HFFc6 (cell line): ENCODE measurements at regions not wholly inside any gene's neighbourhood (a gene's known extent, or its start where the extent isn't known, plus 50 kb on each side); places are given as distances from the start of the nearest gene placed in this dataset.

Experiments
- DNase-seq: peaks from one replicate; pipeline ENCODE4 v3.0.0-alpha.2; 2018
- H3K27ac Mint-ChIP-seq: 2 replicates; pipeline ENCODE4 v1.8.0; 2020; ENCODE audit warnings: mild to moderate bottlenecking, mixed read lengths
- H3K27me3 Mint-ChIP-seq: 2 replicates; pipeline ENCODE4 v1.8.0; 2021; ENCODE audit warnings: mild to moderate bottlenecking, moderate library complexity, mixed read lengths; ENCODE audit not compliant: insufficient read depth
- H3K36me3 Mint-ChIP-seq: 2 replicates; pipeline ENCODE4 v1.8.0; 2021; ENCODE audit warnings: low read depth, mixed read lengths
- H3K4me1 Mint-ChIP-seq: 2 replicates; pipeline ENCODE4 v1.8.0; 2020; ENCODE audit warnings: low read depth, mixed read lengths
- H3K4me3 Mint-ChIP-seq: 2 replicates; pipeline ENCODE4 v1.8.0; 2020; ENCODE audit warnings: mild to moderate bottlenecking, moderate library complexity, mixed read lengths
- H3K9me3 Mint-ChIP-seq: 2 replicates; pipeline ENCODE4 v1.8.0; 2020; ENCODE audit warnings: mild to moderate bottlenecking, mixed read lengths
- TF ChIP-seq, protein P1 (sequence below): fragments of 200-600 bp; sonication (generic); IDR thresholded peaks from 2 replicates; pipeline ENCODE4 v1.5.0; 2021; ENCODE audit warnings: antibody characterized with exemption, mild to moderate bottlenecking

DNA sequence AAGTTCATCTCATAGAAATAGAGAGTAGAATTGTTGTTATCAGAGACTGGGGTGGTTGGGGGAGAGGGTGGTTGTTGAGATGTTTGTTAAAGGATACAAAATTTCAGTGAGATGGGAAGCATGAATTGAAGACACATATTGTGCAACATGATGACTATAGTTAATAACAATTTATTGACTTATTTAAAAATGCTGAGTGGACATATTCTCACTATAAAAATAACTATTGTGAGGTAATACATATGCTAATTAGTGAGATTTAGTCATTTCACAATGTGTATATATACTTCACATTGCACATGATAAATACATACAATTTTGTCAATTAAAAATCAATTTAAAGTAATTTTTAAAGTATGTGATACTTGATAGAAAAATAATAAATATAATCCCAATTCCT lies 722.5 kb upstream of the CHD1 start:
- no peak overlapping the region for H3K4me3 Mint-ChIP-seq
- H3K27me3 Mint-ChIP-seq, result no peaks in the 10 kb centered on the region
- no peaks in the 10 kb centered on the region for H3K4me1 Mint-ChIP-seq
- no peaks in the 10 kb centered on the region; the same call in 1 of the 2 replicates for H3K36me3 Mint-ChIP-seq
- DNase-seq, result no peak
- no peak overlapping the region for H3K27ac Mint-ChIP-seq
- H3K9me3 Mint-ChIP-seq, result peaks cover 39% of the 10 kb centered on the region
- TF ChIP-seq, protein P1, sequence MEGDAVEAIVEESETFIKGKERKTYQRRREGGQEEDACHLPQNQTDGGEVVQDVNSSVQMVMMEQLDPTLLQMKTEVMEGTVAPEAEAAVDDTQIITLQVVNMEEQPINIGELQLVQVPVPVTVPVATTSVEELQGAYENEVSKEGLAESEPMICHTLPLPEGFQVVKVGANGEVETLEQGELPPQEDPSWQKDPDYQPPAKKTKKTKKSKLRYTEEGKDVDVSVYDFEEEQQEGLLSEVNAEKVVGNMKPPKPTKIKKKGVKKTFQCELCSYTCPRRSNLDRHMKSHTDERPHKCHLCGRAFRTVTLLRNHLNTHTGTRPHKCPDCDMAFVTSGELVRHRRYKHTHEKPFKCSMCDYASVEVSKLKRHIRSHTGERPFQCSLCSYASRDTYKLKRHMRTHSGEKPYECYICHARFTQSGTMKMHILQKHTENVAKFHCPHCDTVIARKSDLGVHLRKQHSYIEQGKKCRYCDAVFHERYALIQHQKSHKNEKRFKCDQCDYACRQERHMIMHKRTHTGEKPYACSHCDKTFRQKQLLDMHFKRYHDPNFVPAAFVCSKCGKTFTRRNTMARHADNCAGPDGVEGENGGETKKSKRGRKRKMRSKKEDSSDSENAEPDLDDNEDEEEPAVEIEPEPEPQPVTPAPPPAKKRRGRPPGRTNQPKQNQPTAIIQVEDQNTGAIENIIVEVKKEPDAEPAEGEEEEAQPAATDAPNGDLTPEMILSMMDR, result no peak

DNA sequence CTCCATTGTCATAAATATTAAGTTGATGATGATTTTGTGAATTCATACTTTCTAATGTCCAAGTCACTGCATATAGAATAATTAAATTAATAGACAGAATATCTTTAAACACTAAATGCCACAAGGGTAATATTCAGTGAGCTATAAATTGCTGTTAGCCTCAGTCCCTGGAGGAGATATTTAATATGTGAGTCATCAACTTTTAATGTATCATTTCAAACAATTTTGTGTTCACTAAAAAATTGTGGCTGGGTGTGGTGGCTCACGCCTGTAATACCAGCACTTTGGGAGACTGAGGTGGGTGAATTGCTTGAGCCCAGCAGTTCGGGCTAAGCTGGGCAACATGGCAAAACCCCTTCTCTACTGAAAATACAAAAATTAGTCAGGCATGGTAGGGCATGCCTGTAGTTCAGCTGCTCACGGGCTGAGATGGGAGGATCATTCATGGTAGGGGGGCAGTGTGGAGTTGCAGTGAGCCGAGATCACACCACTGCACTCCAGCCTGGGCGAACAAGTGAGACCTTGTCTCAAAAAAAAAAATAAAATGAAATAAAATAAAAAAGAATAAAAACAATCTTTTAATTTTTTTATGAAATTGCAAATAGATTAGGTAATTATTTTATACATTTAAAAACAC lies 717.3 kb upstream of the CHD1 start:
- no peaks in the 10 kb centered on the region; the same call in 1 of the 2 replicates for H3K36me3 Mint-ChIP-seq
- H3K27ac Mint-ChIP-seq, result no peak overlapping the region
- no peaks in the 10 kb centered on the region for H3K4me1 Mint-ChIP-seq
- no peak for DNase-seq
- H3K27me3 Mint-ChIP-seq, result no peaks in the 10 kb centered on the region
- H3K4me3 Mint-ChIP-seq, result no peak overlapping the region
- TF ChIP-seq, protein P1, result no peak
- H3K9me3 Mint-ChIP-seq, result peaks cover 34% of the 10 kb centered on the region

DNA sequence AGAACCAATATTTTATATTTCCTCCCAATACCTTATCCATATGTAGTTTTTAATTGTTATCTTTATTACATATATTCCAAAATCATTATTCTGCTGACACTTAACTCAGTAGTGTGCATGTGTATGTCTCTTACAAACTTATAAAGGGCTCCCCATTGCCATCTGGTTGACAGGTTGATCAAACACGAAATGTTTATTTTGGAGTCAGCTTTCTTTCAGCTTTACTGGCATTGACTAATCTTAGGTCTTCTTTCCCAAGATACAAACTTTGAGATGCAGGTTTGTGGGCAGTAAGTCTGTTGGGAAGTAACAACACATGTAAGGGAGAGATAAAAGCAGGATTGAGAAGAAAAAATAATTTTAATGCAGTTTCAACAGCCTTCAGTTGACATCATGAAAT lies 716.0 kb upstream of the CHD1 start:
- Mint-ChIP-seq H3K27me3 (no peaks in the 10 kb centered on the region), H3K36me3 (no peaks in the 10 kb centered on the region; the same call in 1 of the 2 replicates), H3K4me1 (no peaks in the 10 kb centered on the region), H3K27ac (no peak overlapping the region), H3K9me3 (peaks cover 30% of the 10 kb centered on the region), H3K4me3 (no peak overlapping the region)
- TF ChIP-seq, protein P1, result no peak
- DNase-seq, result no peak

DNA sequence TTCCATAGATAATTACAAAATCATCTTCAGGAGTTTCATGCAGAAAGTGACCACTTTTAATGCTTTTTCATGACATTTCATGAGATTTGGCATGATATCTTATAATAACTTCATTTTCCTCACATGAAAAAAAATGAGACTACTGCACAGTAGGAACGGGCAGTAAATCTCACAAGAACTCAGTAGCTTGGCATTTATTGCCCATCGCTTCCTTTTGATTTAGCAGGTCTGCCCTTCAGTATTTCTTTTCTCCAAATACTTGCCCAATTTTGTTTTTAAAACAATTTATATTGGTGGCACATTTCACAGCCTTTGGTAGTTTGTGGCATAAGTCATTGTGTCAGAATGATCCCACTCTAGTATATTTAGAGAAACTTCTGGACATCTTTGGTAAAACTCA lies 711.8 kb upstream of the CHD1 start:
- Mint-ChIP-seq H3K9me3 (peaks cover 30% of the 10 kb centered on the region), H3K36me3 (no peaks in the 10 kb centered on the region), H3K27ac (no peak overlapping the region), H3K27me3 (no peaks in the 10 kb centered on the region), H3K4me3 (no peak overlapping the region), H3K4me1 (no peaks in the 10 kb centered on the region)
- no peak for DNase-seq
- TF ChIP-seq, protein P1, result no peak

DNA sequence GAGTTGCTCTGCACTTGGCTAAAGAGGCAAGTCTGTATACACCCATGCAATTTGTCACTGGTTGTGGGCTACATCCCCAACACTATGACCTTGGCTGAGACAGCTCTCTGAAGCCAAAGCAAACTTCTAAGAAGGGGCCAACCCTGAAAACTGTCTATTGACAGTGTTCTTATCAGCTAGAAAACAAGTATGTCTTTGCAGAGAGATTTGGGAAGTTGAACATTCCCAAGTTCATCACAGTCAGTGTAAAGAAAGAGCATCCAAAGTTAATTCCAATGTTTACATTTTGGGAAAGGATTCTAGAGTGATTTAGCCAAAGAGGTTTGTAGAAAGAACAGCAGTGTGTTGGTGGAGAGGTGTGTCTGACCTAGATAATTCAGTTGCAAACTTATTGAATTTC lies 711.1 kb upstream of the CHD1 start:
- no peaks in the 10 kb centered on the region for H3K36me3 Mint-ChIP-seq
- DNase-seq, result no peak
- H3K4me3 Mint-ChIP-seq, result no peak overlapping the region
- H3K4me1 Mint-ChIP-seq, result no peaks in the 10 kb centered on the region
- H3K27me3 Mint-ChIP-seq, result no peaks in the 10 kb centered on the region
- TF ChIP-seq, protein P1, result no peak
- no peak overlapping the region for H3K27ac Mint-ChIP-seq
- H3K9me3 Mint-ChIP-seq, result peaks cover 30% of the 10 kb centered on the region
